IPS DF 6.9 (cell line): ENCODE measurements at regions not wholly inside any gene's neighbourhood (a gene's known extent, or its start where the extent isn't known, plus 50 kb on each side); places are given as distances from the start of the nearest gene placed in this dataset.

ENCODE experiments used
- DNase-seq: peaks from one replicate; pipeline ENCODE4 v3.0.0-alpha.2; 2013; ENCODE audit warnings: low read depth, low spot score
- H3K27ac ChIP-seq: one replicate; pipeline ENCODE4 v1.5.1; 2013; ENCODE audit warnings: low read length, control low read depth
- H3K27me3 ChIP-seq: 2 replicates; pipeline ENCODE4 v1.6.1; 2013; ENCODE audit warnings: mild to moderate bottlenecking, low read length; ENCODE audit not compliant: control insufficient read depth, insufficient read depth
- H3K36me3 ChIP-seq: 2 replicates; pipeline ENCODE4 v1.6.1; 2013; ENCODE audit warnings: low read length; ENCODE audit not compliant: control insufficient read depth, insufficient read depth
- H3K4me1 ChIP-seq: 2 replicates; pipeline ENCODE4 v1.6.1; 2013; ENCODE audit warnings: low read length; ENCODE audit not compliant: control insufficient read depth, insufficient read depth
- H3K4me3 ChIP-seq: 2 replicates; pipeline ENCODE4 v1.5.1; 2013; ENCODE audit warnings: mild to moderate bottlenecking, low read length
- H3K9me3 ChIP-seq: 2 replicates; pipeline ENCODE4 v1.6.1; 2013; ENCODE audit warnings: low read length, inconsistent platforms; ENCODE audit not compliant: control insufficient read depth, insufficient read depth
- WGBS: extraction: QIAGEN DNeasy Blood & Tissue Kit; methylation state at CpG from one replicate; pipeline ENCODE4 v1.1.7; 2013; ENCODE audit warnings: mixed read lengths, missing lambda C conversion rate; ENCODE audit not compliant: insufficient read length, insufficient coverage; 5-methylcytosine and 5-hydroxymethylcytosine counted together

- H3K4me1 ChIP-seq, result no peaks in the 10 kb centered on the region
- no peak for DNase-seq
- whole genome bisulfite sequencing, result no CpG with 5 or more reads among the region's 3 CpGs
Measured at GRCh38 chr18:1559563-1559962, 654.9 kb downstream of the ADCYAP1 start.

GRCh38 chr18:1564793-1565192 is 660.1 kb downstream of the ADCYAP1 start:
- no peaks in the 10 kb centered on the region for H3K36me3 ChIP-seq
- WGBS, result no CpG with 5 or more reads among the region's 3 CpGs
- DNase-seq, result no peak

More at GRCh38 chr18:1559563-1559962, 654.9 kb downstream of the ADCYAP1 start:
- H3K27me3 ChIP-seq, result no peaks in the 10 kb centered on the region
- no peak overlapping the region for H3K4me3 ChIP-seq
- no peaks in the 10 kb centered on the region for H3K36me3 ChIP-seq
- H3K9me3 ChIP-seq, result no peaks in the 10 kb centered on the region
- H3K27ac ChIP-seq, result no peak overlapping the region

GRCh38 chr18:1571206-1571605 is 666.5 kb downstream of the ADCYAP1 start:
- no peaks in the 10 kb centered on the region for H3K36me3 ChIP-seq
- H3K9me3 ChIP-seq, result no peaks in the 10 kb centered on the region
- H3K27ac ChIP-seq, result no peak overlapping the region
- H3K4me1 ChIP-seq, result no peaks in the 10 kb centered on the region
- H3K4me3 ChIP-seq, result no peak overlapping the region
- H3K27me3 ChIP-seq, result no peaks in the 10 kb centered on the region
- DNase-seq, result no peak
- no CpG with 5 or more reads among the region's 2 CpGs for WGBS

More at GRCh38 chr18:1564793-1565192, 660.1 kb downstream of the ADCYAP1 start:
- H3K9me3 ChIP-seq, result no peaks in the 10 kb centered on the region
- no peaks in the 10 kb centered on the region for H3K27me3 ChIP-seq
- H3K4me3 ChIP-seq, result no peak overlapping the region
- no peak overlapping the region for H3K27ac ChIP-seq
- no peaks in the 10 kb centered on the region for H3K4me1 ChIP-seq

DNA sequence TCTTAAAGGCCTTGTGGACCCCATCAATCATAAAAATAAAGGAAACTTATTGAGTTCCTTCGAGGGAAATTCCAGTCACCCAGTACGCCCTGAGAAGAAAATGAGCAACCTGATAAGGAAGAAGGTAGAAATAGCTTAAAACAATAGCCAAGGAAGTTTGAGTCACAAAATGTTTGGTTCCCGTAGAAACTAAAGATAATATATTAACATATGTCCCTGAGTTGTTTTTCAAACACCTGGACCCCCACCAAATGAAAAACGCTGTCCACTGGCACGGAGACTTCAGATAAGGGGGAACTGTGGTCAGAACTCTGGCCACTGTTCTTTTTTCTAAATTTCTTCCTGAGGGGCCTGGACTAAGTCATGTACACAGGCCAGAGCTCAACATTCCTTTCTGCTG is 669.1 kb downstream of the ADCYAP1 start:
- Histone ChIP-seq H3K4me3 (no peak overlapping the region), H3K27me3 (no peaks in the 10 kb centered on the region), H3K27ac (no peak overlapping the region), H3K36me3 (no peaks in the 10 kb centered on the region), H3K4me1 (no peaks in the 10 kb centered on the region), H3K9me3 (no peaks in the 10 kb centered on the region)
- WGBS, result no CpG with 5 or more reads among the region's 5 CpGs
- DNase-seq, result no peak

DNA sequence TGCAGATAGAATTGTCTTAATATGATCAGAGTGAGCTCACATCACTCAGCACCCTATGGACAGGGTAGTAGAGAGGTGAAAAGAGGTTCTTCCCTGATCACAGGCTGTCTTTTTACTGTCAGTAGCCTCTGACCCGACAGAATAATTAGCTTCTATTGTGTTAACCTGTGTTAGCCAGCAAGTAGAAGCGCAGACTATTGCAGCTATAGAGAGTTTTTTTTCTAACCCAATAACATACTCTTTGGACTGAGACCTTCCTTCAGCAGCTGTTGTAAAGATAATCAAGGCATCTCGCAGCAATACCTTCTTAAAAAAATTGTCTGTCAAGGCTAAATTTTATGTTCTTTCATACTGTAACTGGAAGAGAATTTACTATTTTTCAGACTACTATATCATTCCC is 670.4 kb downstream of the ADCYAP1 start:
- H3K4me3 ChIP-seq, result no peak overlapping the region
- H3K36me3 ChIP-seq, result no peaks in the 10 kb centered on the region
- no peaks in the 10 kb centered on the region for H3K4me1 ChIP-seq
- no peaks in the 10 kb centered on the region for H3K27me3 ChIP-seq
- no peak for DNase-seq
- no peak overlapping the region for H3K27ac ChIP-seq
- no CpG with 5 or more reads among the region's 3 CpGs for WGBS
- H3K9me3 ChIP-seq, result no peaks in the 10 kb centered on the region

- no peaks in the 10 kb centered on the region for H3K27me3 ChIP-seq
Measured at GRCh38 chr18:1578505-1578904, 673.8 kb downstream of the ADCYAP1 start.

DNA sequence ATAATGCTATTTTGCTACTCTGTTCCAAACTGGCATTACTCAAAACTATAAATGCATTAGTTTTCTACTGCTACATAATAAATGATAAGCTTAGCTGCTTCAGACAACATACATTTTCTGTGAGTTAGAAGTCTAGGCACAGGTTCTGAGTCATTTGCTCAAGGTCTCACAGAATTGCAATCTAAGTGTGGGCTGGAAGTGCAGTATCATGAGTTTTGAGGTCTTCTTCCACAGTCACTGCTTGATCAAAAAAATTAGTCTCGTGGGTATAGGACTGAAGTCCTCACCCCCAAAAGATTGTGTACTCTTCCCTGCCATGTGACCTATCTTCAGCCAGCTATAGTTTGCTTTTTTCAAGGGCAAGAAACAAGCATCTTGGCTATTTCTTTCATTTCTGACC is 676.9 kb downstream of the ADCYAP1 start:
- H3K4me1 ChIP-seq, result no peaks in the 10 kb centered on the region
- no peak for DNase-seq
- H3K36me3 ChIP-seq, result no peaks in the 10 kb centered on the region
- H3K27ac ChIP-seq, result no peak overlapping the region
- H3K4me3 ChIP-seq, result no peak overlapping the region
- no peaks in the 10 kb centered on the region for H3K27me3 ChIP-seq
- WGBS, result no CpG with 5 or more reads among the region's 1 CpG
- no peaks in the 10 kb centered on the region for H3K9me3 ChIP-seq

More at GRCh38 chr18:1578505-1578904, 673.8 kb downstream of the ADCYAP1 start:
- Histone ChIP-seq H3K9me3 (no peaks in the 10 kb centered on the region), H3K4me1 (no peaks in the 10 kb centered on the region), H3K27ac (no peak overlapping the region), H3K4me3 (no peak overlapping the region), H3K36me3 (no peaks in the 10 kb centered on the region)
- no peak for DNase-seq
- no CpG with 5 or more reads among the region's 6 CpGs for WGBS

DNA sequence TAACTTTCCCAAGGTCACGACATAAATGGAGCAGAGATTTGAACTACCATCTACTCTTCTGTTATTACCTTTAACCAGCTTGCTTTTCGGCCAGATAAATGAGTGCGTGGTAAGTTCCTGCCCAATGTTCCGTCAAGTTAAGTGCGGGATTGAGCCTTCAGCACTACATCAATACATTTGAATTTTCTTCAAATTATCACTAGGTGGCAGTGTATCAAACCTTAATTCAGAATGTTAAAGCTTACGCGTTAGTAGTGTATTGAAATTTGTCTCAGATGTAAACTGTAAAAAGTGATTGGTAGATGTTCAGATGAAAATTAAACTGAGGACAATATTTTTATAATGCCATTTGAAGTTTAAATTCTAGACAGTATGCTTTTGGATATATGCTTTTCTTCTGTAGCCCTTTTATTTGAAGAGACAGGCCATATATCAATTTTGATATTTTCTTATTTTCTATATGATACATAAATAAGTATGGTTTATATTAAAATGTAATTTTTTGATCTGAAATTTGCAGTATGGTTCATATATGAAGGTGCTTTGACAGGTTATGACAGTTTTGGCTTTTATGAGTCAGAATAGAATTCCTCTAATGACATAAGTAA is 681.3 kb downstream of the ADCYAP1 start:
- Histone ChIP-seq H3K36me3 (no peaks in the 10 kb centered on the region), H3K27ac (no peak overlapping the region), H3K9me3 (no peaks in the 10 kb centered on the region), H3K4me3 (no peak overlapping the region), H3K27me3 (no peaks in the 10 kb centered on the region), H3K4me1 (no peaks in the 10 kb centered on the region)
- no CpG with 5 or more reads among the region's 7 CpGs for WGBS
- peak; percentile 13 for DNase-seq

DNA sequence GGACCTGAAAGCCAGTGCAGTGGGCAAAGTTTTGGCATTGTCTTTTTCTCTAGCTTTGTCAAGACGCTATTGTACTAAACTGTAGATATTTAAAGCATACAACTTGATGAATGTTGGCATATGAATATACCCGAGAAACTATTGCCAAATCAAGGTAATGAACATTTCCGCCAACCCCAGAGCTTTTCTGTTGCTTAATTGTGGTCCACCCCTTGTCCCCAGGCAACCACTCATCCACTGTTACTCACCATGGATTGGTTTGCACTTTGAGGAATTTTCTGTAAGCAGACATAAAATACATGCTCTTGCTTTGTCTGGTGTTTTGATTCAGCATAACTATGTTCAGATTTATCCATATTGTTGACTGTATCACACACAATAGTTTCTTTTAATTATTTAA is 688.4 kb downstream of the ADCYAP1 start:
- H3K4me1 ChIP-seq, result no peaks in the 10 kb centered on the region
- no peaks in the 10 kb centered on the region for H3K36me3 ChIP-seq
- no peak for DNase-seq
- H3K4me3 ChIP-seq, result no peak overlapping the region
- no peaks in the 10 kb centered on the region for H3K27me3 ChIP-seq
- no CpG with 5 or more reads among the region's 3 CpGs for WGBS
- no peaks in the 10 kb centered on the region for H3K9me3 ChIP-seq
- no peak overlapping the region for H3K27ac ChIP-seq

DNA sequence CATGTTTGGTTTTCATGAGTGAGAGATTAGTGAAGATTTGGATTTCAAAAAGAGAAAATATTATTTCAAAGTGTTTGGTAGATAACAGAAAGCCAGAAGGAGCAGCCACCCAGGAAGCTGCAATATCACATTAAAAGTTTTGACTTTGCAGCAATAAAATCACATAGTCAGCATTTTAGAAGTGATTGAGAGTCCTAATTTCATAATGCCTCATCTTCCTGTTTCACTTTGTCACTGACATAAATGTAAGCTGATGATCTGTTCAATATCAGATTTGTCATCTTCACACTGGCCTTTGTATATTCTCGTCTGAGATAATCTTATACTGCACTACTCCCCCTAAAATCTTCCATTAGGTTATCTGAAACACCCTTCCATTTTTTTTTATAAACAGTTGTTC is 690.5 kb downstream of the ADCYAP1 start:
- H3K36me3 ChIP-seq, result no peaks in the 10 kb centered on the region
- no peaks in the 10 kb centered on the region for H3K9me3 ChIP-seq
- no CpG with 5 or more reads among the region's 1 CpG for WGBS
- DNase-seq, result no peak
- H3K27me3 ChIP-seq, result no peaks in the 10 kb centered on the region
- H3K27ac ChIP-seq, result no peak overlapping the region
- H3K4me3 ChIP-seq, result no peak overlapping the region
- no peaks in the 10 kb centered on the region for H3K4me1 ChIP-seq

- DNase-seq, result no peak
- Histone ChIP-seq H3K4me1 (no peaks in the 10 kb centered on the region), H3K27ac (no peak overlapping the region), H3K27me3 (no peaks in the 10 kb centered on the region), H3K4me3 (no peak overlapping the region), H3K9me3 (no peaks in the 10 kb centered on the region), H3K36me3 (no peaks in the 10 kb centered on the region)
- no CpG with 5 or more reads among the region's 3 CpGs for WGBS
Measured at GRCh38 chr18:1599196-1599595, 694.5 kb downstream of the ADCYAP1 start.
